Coronary artery (tissue), 2 donors: ENCODE measurements at regions not wholly inside any gene's neighbourhood (a gene's known extent, or its start where the extent isn't known, plus 50 kb on each side); places are given as distances from the start of the nearest gene placed in this dataset.
"Not testable (repeated sequence)": the region's sequence is repeated elsewhere in the genome, so short reads cannot be mapped to it uniquely, and the experiment has no call there.

Experiments used
- DNase-seq: peaks from one replicate; pipeline ENCODE4 v3.0.0-alpha.2; 2017; ENCODE audit warnings: low spot score
- H3K27ac ChIP-seq, 2 donors: fragments of 200-600 bp; sonication (generic); one replicate each; pipeline ENCODE4 v1.5.1; 2016 to 2019
- H3K4me3 ChIP-seq: fragments of 200-600 bp; sonication (generic); 2 replicates; pipeline ENCODE4 v1.5.1; 2016; ENCODE audit warnings: mild to moderate bottlenecking, moderate library complexity
- TF ChIP-seq, protein P1 (sequence below): fragments of 200-600 bp; sonication (generic); IDR thresholded peaks from one replicate; pipeline ENCODE4 v1.5.1; 2019; ENCODE audit warnings: antibody characterized with exemption

DNA sequence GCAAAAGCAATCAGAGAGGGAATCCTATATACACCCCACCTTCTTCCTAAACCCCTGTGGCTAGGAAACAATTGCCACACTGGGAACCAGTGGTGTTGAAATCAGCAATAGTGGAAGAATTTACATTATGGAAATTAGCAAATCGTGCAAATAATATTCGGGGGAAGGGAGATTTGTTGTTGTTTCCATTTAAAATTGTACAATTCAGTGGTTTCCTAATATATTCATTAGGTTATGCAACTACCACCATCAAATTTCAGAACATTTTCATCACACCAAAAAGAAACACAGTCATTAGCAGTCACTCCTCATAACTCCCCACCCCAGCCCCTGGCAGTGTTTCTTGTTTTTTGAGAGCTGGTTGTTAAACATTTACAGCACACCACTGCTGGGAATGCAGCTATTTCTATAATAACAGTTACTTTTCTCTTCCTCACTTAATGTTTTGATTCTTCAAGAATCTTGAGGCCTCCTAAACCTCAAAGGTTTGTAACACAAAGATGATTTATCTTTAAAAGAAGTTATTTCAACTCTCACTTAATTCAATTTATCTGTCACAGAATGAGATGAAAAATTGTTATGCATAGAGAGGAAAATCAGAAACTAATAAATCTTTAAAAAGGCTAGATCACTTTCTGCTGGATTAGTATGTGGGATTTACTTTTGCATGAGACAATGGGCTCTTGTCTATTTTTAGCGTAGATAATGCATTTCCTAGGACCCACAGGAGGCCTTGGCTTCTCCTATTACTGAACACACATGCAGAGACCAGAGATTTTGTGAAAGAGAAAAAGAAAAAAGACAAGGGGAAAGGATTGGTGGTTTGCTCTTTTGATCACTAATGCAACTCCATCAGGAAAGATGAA, 91.8 kb upstream of the DAPK1 start:
- H3K4me3 ChIP-seq, result no peak overlapping the region
- no peak for DNase-seq

DNA sequence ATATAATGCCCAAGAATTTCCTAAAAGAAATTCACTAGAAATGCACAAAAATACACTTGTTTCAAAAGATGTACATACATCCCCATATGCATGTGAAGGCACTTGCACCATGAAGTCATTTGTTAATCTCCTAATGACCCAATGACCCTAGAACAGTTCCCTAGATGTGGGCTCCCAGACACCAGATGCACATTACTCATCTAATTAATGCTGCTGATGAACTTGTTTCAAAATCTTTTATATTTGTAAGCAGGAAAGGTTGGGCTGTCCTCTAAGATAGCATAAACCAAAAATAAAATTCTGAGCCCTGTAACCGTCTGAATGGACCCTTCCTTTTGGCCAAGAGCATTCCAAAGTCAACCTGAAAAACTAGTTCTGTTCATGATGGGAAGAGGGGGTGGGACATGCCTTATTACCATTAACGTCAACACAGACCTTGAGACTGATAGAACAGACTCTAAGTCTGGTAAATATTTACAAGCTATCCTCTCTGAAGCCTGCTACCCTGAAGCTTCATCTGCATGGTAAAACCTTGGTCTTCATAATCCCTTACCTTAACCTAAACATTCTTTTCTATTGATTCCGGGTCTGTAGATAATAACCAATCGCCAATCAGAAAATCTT, 91.0 kb upstream of the DAPK1 start:
- TF ChIP-seq, protein P1, sequence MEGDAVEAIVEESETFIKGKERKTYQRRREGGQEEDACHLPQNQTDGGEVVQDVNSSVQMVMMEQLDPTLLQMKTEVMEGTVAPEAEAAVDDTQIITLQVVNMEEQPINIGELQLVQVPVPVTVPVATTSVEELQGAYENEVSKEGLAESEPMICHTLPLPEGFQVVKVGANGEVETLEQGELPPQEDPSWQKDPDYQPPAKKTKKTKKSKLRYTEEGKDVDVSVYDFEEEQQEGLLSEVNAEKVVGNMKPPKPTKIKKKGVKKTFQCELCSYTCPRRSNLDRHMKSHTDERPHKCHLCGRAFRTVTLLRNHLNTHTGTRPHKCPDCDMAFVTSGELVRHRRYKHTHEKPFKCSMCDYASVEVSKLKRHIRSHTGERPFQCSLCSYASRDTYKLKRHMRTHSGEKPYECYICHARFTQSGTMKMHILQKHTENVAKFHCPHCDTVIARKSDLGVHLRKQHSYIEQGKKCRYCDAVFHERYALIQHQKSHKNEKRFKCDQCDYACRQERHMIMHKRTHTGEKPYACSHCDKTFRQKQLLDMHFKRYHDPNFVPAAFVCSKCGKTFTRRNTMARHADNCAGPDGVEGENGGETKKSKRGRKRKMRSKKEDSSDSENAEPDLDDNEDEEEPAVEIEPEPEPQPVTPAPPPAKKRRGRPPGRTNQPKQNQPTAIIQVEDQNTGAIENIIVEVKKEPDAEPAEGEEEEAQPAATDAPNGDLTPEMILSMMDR, result no peak
- Histone ChIP-seq H3K27ac (no peak overlapping the region), H3K4me3 (no peak overlapping the region)
- no peak for DNase-seq

More for the DNA sequence above, 91.8 kb upstream of the DAPK1 start:
- H3K27ac ChIP-seq, result no peak overlapping the region
- TF ChIP-seq, protein P1, result no peak

DNA sequence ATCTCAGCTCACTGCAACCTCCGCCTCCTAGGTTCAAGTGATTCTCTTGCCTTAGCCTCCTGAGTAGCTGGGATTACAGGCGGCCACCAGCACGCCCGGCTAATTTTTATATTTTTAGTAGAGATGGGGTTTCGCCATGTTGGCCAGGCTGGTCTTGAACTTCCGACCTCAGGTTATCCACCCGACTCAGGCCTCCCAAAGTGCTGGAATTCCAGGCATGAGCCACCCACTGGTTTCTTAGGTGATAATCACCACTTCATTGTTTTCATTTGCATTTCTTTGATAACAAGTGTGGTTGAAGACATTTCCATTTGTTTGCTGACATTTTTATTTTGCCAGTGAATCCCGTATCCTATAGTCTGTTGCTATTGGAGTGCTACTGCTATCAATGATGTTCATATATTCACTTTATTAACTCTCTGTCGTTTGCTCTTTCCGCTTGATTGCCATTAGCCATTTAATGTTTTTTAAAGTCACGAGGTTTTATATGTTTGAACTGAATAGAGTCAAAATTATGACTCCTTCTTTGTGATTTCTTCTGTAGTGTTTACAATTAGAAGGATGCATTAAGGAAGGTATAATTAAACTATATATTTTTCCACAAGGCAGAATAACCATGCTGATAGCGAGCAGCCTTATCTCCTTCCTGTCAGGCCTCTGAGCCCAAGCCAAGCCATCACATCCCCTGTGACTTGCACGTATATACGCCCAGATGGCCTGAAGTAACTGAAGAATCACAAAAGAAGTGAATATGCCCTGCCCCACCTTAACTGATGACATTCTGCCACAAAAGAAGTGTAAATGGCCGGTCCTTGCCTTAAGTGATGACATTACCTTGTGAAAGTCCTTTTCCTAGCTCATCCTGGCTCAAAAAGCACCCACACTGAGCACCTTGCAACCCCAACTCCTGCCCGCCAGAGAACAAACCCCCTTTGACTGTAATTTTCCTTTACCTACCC, 87.3 kb upstream of the DAPK1 start:
- not testable (repeated sequence) for DNase-seq, H3K4me3 ChIP-seq, H3K27ac ChIP-seq

DNA sequence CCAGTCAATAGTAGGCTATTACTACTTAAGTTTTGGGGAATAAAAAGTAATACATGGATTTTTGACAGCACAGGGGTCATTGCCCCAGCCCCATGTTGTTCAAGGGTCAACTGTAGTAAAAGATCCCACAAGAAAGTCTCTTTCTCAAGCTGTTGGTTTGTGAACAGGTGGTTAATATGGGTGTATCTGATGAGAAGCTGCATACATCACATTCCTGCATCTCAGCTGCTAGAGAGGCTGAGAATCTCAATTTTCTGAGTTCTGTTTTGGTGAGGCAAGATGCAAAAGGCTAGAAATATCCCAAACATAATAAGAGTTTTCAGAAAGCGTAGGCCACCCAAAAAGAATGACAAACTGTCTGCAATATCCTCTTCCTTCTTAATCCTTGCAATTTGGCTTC, 76.8 kb upstream of the DAPK1 start:
- DNase-seq, result no peak
- TF ChIP-seq, protein P1, result no peak
- H3K27ac ChIP-seq, result no peak overlapping the region
- H3K4me3 ChIP-seq, result no peak overlapping the region

DNA sequence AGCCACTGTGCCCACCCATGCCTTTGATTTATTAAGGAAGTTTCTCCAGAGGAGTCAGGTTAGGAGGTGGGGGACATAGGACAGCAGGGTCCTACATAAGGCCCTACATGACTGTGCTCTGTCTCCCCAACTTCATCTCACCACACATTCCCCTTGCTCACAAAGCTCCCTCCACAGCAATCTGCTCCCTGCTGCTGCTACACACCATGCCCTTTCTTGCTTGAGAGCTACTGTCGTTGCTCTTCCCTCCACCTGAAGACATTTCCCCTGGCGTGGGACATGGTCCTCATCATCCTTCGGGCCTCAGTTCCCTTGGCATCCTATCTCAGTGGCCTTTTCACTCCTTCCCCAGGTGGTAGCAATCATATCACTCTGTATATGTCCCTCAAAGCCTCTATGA, 75.9 kb upstream of the DAPK1 start:
- no peak for DNase-seq
- TF ChIP-seq, protein P1, result no peak
- Histone ChIP-seq H3K4me3 (no peak overlapping the region), H3K27ac (no peak overlapping the region)

DNA sequence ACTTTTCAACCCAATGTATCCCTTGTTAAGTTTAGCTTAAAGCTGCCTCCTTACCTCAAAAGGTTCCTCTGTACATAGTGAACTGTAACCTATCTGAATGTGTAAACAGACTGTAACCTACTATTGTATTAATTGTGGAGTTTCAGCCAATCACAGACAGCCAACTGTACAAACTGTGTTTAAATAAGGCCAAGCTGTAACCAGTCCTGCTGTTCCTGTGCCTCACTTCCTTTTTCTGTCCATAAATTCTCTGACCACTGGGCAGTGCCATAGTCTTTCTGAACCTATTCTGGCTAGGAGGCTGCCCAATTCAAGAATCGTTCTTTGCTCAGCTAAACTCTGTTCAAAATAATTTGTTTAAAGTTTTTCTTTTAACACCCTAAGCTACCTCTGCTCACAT, 74.7 kb upstream of the DAPK1 start:
- no peak overlapping the region for H3K4me3 ChIP-seq
- TF ChIP-seq, protein P1, result no peak

DNA sequence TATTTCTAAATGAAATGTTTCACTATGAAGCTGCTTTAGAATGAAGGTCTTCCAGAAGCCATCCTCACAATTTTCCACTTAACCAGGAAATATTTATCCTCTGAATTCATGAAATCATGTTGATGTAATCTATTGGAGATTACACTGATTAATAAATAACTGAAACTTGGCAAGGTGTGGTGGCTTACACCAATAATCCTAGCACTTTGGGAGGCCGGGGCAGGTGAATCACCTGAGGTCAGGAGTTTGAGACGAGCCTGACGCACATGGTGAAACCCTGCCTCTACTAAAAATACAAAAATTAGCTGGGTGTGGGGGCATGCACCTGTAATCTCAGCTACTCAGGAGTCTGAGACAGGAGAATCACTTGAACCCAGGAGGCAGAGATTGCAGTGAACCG, 73.8 kb upstream of the DAPK1 start:
- DNase-seq, H3K4me3 ChIP-seq, H3K27ac ChIP-seq: not testable (repeated sequence)

More for the DNA sequence above, 74.7 kb upstream of the DAPK1 start:
- H3K27ac ChIP-seq, result no peak overlapping the region
- DNase-seq, result no peak
